K562 (cell line): ENCODE measurements at regions not wholly inside any gene's neighbourhood (a gene's known extent, or its start where the extent isn't known, plus 50 kb on each side); places are given as distances from the start of the nearest gene placed in this dataset.

Experiments used
- ATAC-seq: fragments of 200-7000 bp; cut with Tn5 transposase; 3 replicates; pipeline ENCODE4 v1.9.1; 2020; ENCODE audit warnings: moderate library complexity
- BruUV-seq: library from RNA; stranded (reverse); fragments of 400-500 nt; replicated peaks from 2 replicates; lab custom pipeline; 2021; lab: Mats Ljungman, UMichigan
- CTCF ChIA-PET: fragments of 300-600 bp; formaldehyde crosslinking; extraction: SDS; loops from one replicate; lab custom pipeline; 2021; ENCODE audit warnings: low intra/inter-chr PET ratio; lab: Yijun Ruan, JAX
- POLR2A ChIA-PET: fragments of 300-600, 350-650 bp; sonication (Branson Sonifier 250); formaldehyde crosslinking; extraction: SDS; loops from one replicate; lab custom pipeline; 2021; ENCODE audit warnings: antibody characterized with exemption, inconsistent platforms; lab: Yijun Ruan, JAX
- DNase-seq, 4 experiments: peaks; one replicate each; pipeline versions ENCODE4 v3.0.0 to v3.0.0-alpha.2; 2011 to 2018; ENCODE audit warnings: low spot score in 3 of 4, mixed read lengths in 3 of 4; ENCODE audit errors: extremely low read depth in 1 of 4
- FAIRE-seq: peaks from 2 replicates; lab custom pipeline; 2011; peaks lifted over from hg19 to GRCh38; lab: Jason Lieb, UNC
- H2AFZ ChIP-seq: 2 replicates; pipeline ENCODE4 v1.6.0; 2011; ENCODE audit warnings: low read depth, low read length, control low read depth, inconsistent platforms
- H3K27ac ChIP-seq: fragments of 200-600 bp; 3 replicates; pipeline ENCODE4 v1.8.0; 2011; ENCODE audit warnings: low read depth, mild to moderate bottlenecking, control low read depth, inconsistent platforms, low read length, moderate library complexity, mixed read lengths; ENCODE audit errors: extremely low read depth
- H3K27me3 ChIP-seq, 2 experiments: fragments of 300-600 bp in 1 of 2; 2 replicates in 1 of 2; 3 replicates in 1 of 2; pipeline versions ENCODE4 v1.6.0 to v1.8.0; 2011; ENCODE audit warnings: inconsistent platforms in 2 of 2, low read length in 2 of 2, mild to moderate bottlenecking in 1 of 2, mixed read lengths in 1 of 2, moderate library complexity in 1 of 2; ENCODE audit not compliant: control insufficient read depth in 2 of 2, insufficient read depth in 2 of 2
- H3K36me3 ChIP-seq: fragments of 300-600 bp; 3 replicates; pipeline ENCODE4 v1.8.0; 2011; ENCODE audit warnings: mild to moderate bottlenecking, low read length, inconsistent platforms; ENCODE audit not compliant: control insufficient read depth, insufficient read depth
- H3K4me1 ChIP-seq, 2 experiments: fragments of 200-600 bp in 1 of 2; replicated peaks in 1 of 2; 2 replicates in 1 of 2; 3 replicates in 1 of 2; pipeline versions ENCODE4 v1.5.1 to v1.8.0; 2011; ENCODE audit warnings: inconsistent platforms in 2 of 2, low read length in 2 of 2, mild to moderate bottlenecking in 1 of 2, mixed read lengths in 1 of 2, moderate library complexity in 1 of 2; ENCODE audit not compliant: control insufficient read depth in 2 of 2, insufficient read depth in 2 of 2
- H3K4me2 ChIP-seq: 2 replicates; pipeline ENCODE4 v1.6.1; 2011; ENCODE audit warnings: low read length, control low read depth, inconsistent platforms, mixed read lengths; ENCODE audit not compliant: insufficient read depth
- H3K4me3 ChIP-seq: fragments of 200-600 bp; sonication (generic), shearing (Covaris generic); 2 replicates; pipeline ENCODE4 v1.5.1; 2016; ENCODE audit warnings: control low read depth, inconsistent platforms
- H3K79me2 ChIP-seq: fragments of 200-600 bp; 3 replicates; pipeline ENCODE4 v1.8.0; 2011; ENCODE audit warnings: low read length, inconsistent platforms; ENCODE audit not compliant: control insufficient read depth, insufficient read depth
- H3K9ac ChIP-seq, 2 experiments: 2 replicates each; pipeline versions ENCODE4 v1.6.0 to v1.6.1; 2011; ENCODE audit warnings: low read depth in 2 of 2, low read length in 2 of 2, control low read depth in 1 of 2, inconsistent platforms in 1 of 2, mild to moderate bottlenecking in 1 of 2, mixed read lengths in 1 of 2; ENCODE audit not compliant: insufficient read depth in 1 of 2
- H3K9me1 ChIP-seq: one replicate; pipeline ENCODE4 v1.6.0; 2011; ENCODE audit warnings: inconsistent platforms, mild to moderate bottlenecking, low read length, moderate library complexity; ENCODE audit not compliant: control insufficient read depth, insufficient read depth
- H3K9me3 ChIP-seq: replicated peaks from 2 replicates; pipeline ENCODE4 v1.5.1; 2011; ENCODE audit warnings: low read depth, low read length, inconsistent platforms; ENCODE audit not compliant: control insufficient read depth, insufficient read depth
- H4K20me1 ChIP-seq: replicated peaks from 2 replicates; pipeline ENCODE4 v1.6.1; 2011; ENCODE audit warnings: low read length, inconsistent platforms, mixed read lengths; ENCODE audit not compliant: control insufficient read depth, insufficient read depth
- CXXC5 ChIP-seq: fragments of 250-450 bp; sonication (Bioruptor Pico); IDR thresholded peaks from 2 replicates; pipeline ENCODE4 v1.8.0; 2022; ENCODE audit warnings: inconsistent platforms, mild to moderate bottlenecking, moderate library complexity
- MCM3 ChIP-seq: fragments of 450-650 bp; IDR thresholded peaks from 2 replicates; pipeline ENCODE4 v1.6.1; 2016
- MNT ChIP-seq, 2 experiments: fragments of 450-650 bp; conservative IDR thresholded peaks; 2 replicates each; pipeline ENCODE4 v1.6.1; 2017; ENCODE audit warnings: mild to moderate bottlenecking in 2 of 2, moderate library complexity in 2 of 2
- POLR2H ChIP-seq: IDR thresholded peaks from 2 replicates; pipeline ENCODE4 v1.6.1; 2016; ENCODE audit warnings: missing genetic modification characterization, low read depth, mild to moderate bottlenecking, control low read depth, missing compliant biosample characterization, moderate library complexity
- ZNF3 ChIP-seq: fragments of 250-450 bp; sonication (Bioruptor Pico); IDR thresholded peaks from 2 replicates; pipeline ENCODE4 v1.5.0; 2021; ENCODE audit warnings: mild to moderate bottlenecking, moderate library complexity
- ZNF696 ChIP-seq: fragments of 250-450 bp; sonication (Bioruptor Pico); conservative IDR thresholded peaks from 2 replicates; pipeline ENCODE4 v1.4.0; 2020; ENCODE audit warnings: mild to moderate bottlenecking, moderate library complexity
- ZNF707 ChIP-seq: fragments of 250-450 bp; sonication (Bioruptor Pico); conservative IDR thresholded peaks from 2 replicates; pipeline ENCODE4 v1.8.0; 2022; ENCODE audit warnings: inconsistent platforms, mild to moderate bottlenecking, moderate library complexity
- WGBS: fragments of 100-300 bp; shearing (Covaris generic); methylation state at CpG from one replicate; pipeline ENCODE4 v1.1.6; 2016; ENCODE audit warnings: low coverage, mixed read lengths; ENCODE audit not compliant: insufficient coverage; ENCODE audit errors: missing lambda C conversion rate; 5-methylcytosine and 5-hydroxymethylcytosine counted together
- in situ Hi-C: fragments of 300-500 bp; cut with MboI; formaldehyde crosslinking; loops from 4 replicates; pipeline ENCODE4 v1.15.0; 2018; ENCODE audit warnings: inconsistent platforms, mixed read lengths
- intact Hi-C: fragments of 100-400 bp; cut with micrococcal nuclease; formaldehyde crosslinking; loops from 2 replicates; pipeline ENCODE4 v1.14.2; 2022

GRCh38 chr4:165766018-165766417, 107.0 kb upstream of the TLL1 start:
- no peak overlapping the region for H2AFZ ChIP-seq
- ATAC-seq (no peak), DNase-seq (no peak), FAIRE-seq (no peak)
- intact Hi-C loops (no loop called here), in situ Hi-C loops (no loop called here)
- H3K9me3 ChIP-seq, result no peaks in the 10 kb centered on the region
- H3K9ac ChIP-seq, result no peak overlapping the region
- H4K20me1 ChIP-seq, result no peaks in the 10 kb centered on the region
- H3K4me3 ChIP-seq, result no peak overlapping the region
- H3K27me3 ChIP-seq, result no peaks in the 10 kb centered on the region
- H3K27ac ChIP-seq, result no peak overlapping the region
- H3K9me1 ChIP-seq, result no peaks in the 10 kb centered on the region
- H3K4me1 ChIP-seq, result no peaks in the 10 kb centered on the region
- no peaks in the 10 kb centered on the region for H3K36me3 ChIP-seq
- ChIA-PET CTCF (no interaction called here), POLR2A (interaction anchor here (0.7 kb wide), 1 partner anchor 9 kb away, joined by 3 read pairs; no protein-coding TSS in a partner anchor)
- H3K4me2 ChIP-seq, result no peak overlapping the region
- 0% methylated on average over 6 of the region's 6 CpGs for WGBS
- H3K79me2 ChIP-seq, result no peaks in the 10 kb centered on the region
- no TSS peak for BruUV-seq
- TF ChIP-seq POLR2H (tag) (no peak), ZNF707 (no peak), CXXC5 (no peak), ZNF3 (CRISPR knock-in tag) (no peak), MCM3 (no peak), MNT (conservative IDR thresholded peaks at IDR 0.05) (no peak), ZNF696 (no peak)
